Astrocyte (in vitro differentiated cells and primary cell): ENCODE measurements at regions not wholly inside any gene's neighbourhood (a gene's known extent, or its start where the extent isn't known, plus 50 kb on each side); places are given as distances from the start of the nearest gene placed in this dataset.

ENCODE experiments used
- DNase-seq: peaks from one replicate; pipeline ENCODE4 v3.0.0-alpha.2; 2010; ENCODE audit warnings: low read depth
- FAIRE-seq: peaks from 2 replicates; lab custom pipeline; 2011; peaks lifted over from hg19 to GRCh38; lab: Jason Lieb, UNC
- H2AFZ ChIP-seq: 2 replicates; pipeline ENCODE4 v1.6.0; 2012; ENCODE audit warnings: low read depth, low read length, inconsistent platforms
- H3K27ac ChIP-seq: 2 replicates; pipeline ENCODE4 v1.5.1; 2011; ENCODE audit warnings: low read depth, low read length, inconsistent platforms
- H3K27me3 ChIP-seq: 2 replicates; pipeline ENCODE4 v1.6.0; 2011; ENCODE audit warnings: low read length, inconsistent platforms; ENCODE audit not compliant: insufficient read depth
- H3K36me3 ChIP-seq: 2 replicates; pipeline ENCODE4 v1.5.1; 2011; ENCODE audit warnings: low read length, inconsistent platforms; ENCODE audit not compliant: insufficient read depth
- H3K4me1 ChIP-seq: 2 replicates; pipeline ENCODE4 v1.5.1; 2011; ENCODE audit warnings: low read length, inconsistent platforms; ENCODE audit not compliant: insufficient read depth
- H3K4me2 ChIP-seq: 2 replicates; pipeline ENCODE4 v1.6.0; 2012; ENCODE audit warnings: low read length, inconsistent platforms
- H3K4me3 ChIP-seq: 2 replicates; pipeline ENCODE4 v1.5.1; 2011; ENCODE audit warnings: low read depth, mild to moderate bottlenecking, low read length, inconsistent platforms; ENCODE audit not compliant: insufficient read depth
- H3K79me2 ChIP-seq: 2 replicates; pipeline ENCODE4 v1.6.0; 2012; ENCODE audit warnings: mild to moderate bottlenecking, low read length, inconsistent platforms; ENCODE audit not compliant: insufficient read depth
- H3K9ac ChIP-seq: 2 replicates; pipeline ENCODE4 v1.6.0; 2012; ENCODE audit warnings: mild to moderate bottlenecking, low read length, inconsistent platforms
- H3K9me3 ChIP-seq: 2 replicates; pipeline ENCODE4 v1.5.1; 2012; ENCODE audit warnings: low read depth, mild to moderate bottlenecking, low read length, inconsistent platforms; ENCODE audit not compliant: insufficient read depth
- H4K20me1 ChIP-seq: 2 replicates; pipeline ENCODE4 v1.6.0; 2012; ENCODE audit warnings: low read length, inconsistent platforms; ENCODE audit not compliant: insufficient read depth
- H3K27ac Mint-ChIP-seq: one replicate; pipeline ENCODE4 v1.8.0; 2021; ENCODE audit warnings: mild to moderate bottlenecking, mixed read lengths; ENCODE audit not compliant: unreplicated experiment
- H3K27me3 Mint-ChIP-seq: one replicate; pipeline ENCODE4 v1.8.0; 2021; ENCODE audit warnings: low read depth, mixed read lengths; ENCODE audit not compliant: unreplicated experiment
- H3K36me3 Mint-ChIP-seq: one replicate; pipeline ENCODE4 v1.8.0; 2021; ENCODE audit warnings: low read depth, mixed read lengths; ENCODE audit not compliant: unreplicated experiment
- H3K4me1 Mint-ChIP-seq: one replicate; pipeline ENCODE4 v1.8.0; 2021; ENCODE audit warnings: low read depth, mixed read lengths; ENCODE audit not compliant: unreplicated experiment
- H3K4me3 Mint-ChIP-seq: one replicate; pipeline ENCODE4 v1.8.0; 2021; ENCODE audit warnings: mild to moderate bottlenecking, moderate library complexity, mixed read lengths; ENCODE audit not compliant: unreplicated experiment
- H3K9me3 Mint-ChIP-seq: one replicate; pipeline ENCODE4 v1.8.0; 2021; ENCODE audit warnings: mild to moderate bottlenecking, mixed read lengths; ENCODE audit not compliant: unreplicated experiment
- CTCF ChIP-seq: IDR thresholded peaks from 2 replicates; pipeline ENCODE4 v1.5.1; 2011; ENCODE audit warnings: low read depth, mild to moderate bottlenecking, inconsistent platforms, low read length, moderate library complexity; ENCODE audit not compliant: insufficient read depth
- EZH2 ChIP-seq: IDR thresholded peaks from 2 replicates; pipeline ENCODE4 v1.6.1; 2012; ENCODE audit warnings: mild to moderate bottlenecking, low read length, inconsistent platforms; ENCODE audit not compliant: insufficient read depth

- no peak overlapping the region for H3K4me3 ChIP-seq
- Mint-ChIP-seq H3K27ac (no peak overlapping the region), H3K36me3 (peaks cover 2% of the 10 kb centered on the region), H3K4me3 (no peak overlapping the region), H3K4me1 (peaks cover 3% of the 10 kb centered on the region), H3K9me3 (peaks cover 7% of the 10 kb centered on the region), H3K27me3 (peaks cover 47% of the 10 kb centered on the region)
- no peak overlapping the region for H3K4me2 ChIP-seq
- H3K36me3 ChIP-seq = no peaks in the 10 kb centered on the region
- H3K9ac ChIP-seq = no peak overlapping the region
- TF ChIP-seq CTCF (no peak), EZH2 (no peak)
- DNase-seq = no peak
- no peaks in the 10 kb centered on the region for H3K27me3 ChIP-seq
- H4K20me1 ChIP-seq = no peaks in the 10 kb centered on the region
- H3K9me3 ChIP-seq = no peaks in the 10 kb centered on the region
- no peak overlapping the region for H2AFZ ChIP-seq
- H3K4me1 ChIP-seq = peaks cover 6% of the 10 kb centered on the region
- no peak for FAIRE-seq
- no peak overlapping the region for H3K27ac ChIP-seq
- H3K79me2 ChIP-seq = no peaks in the 10 kb centered on the region
These were observed 379.2 kb upstream of the ZMIZ1 start for GRCh38 chr10:78689584-78689935.

GRCh38 chr10:78690354-78691111, 378.2 kb upstream of the ZMIZ1 start:
- FAIRE-seq = no peak
- Mint-ChIP-seq H3K4me1 (peaks cover 3% of the 10 kb centered on the region), H3K27ac (no peak overlapping the region)

More at GRCh38 chr10:78690354-78691111, 378.2 kb upstream of the ZMIZ1 start:
- H3K36me3 Mint-ChIP-seq = peaks cover 2% of the 10 kb centered on the region
- H3K9me3 ChIP-seq = no peaks in the 10 kb centered on the region
- H3K9ac ChIP-seq = no peak overlapping the region
- no peak overlapping the region for H3K4me3 Mint-ChIP-seq
- no peak overlapping the region for H3K27ac ChIP-seq
- H3K27me3 ChIP-seq = no peaks in the 10 kb centered on the region
- no peaks in the 10 kb centered on the region for H4K20me1 ChIP-seq
- peaks cover 6% of the 10 kb centered on the region for H3K4me1 ChIP-seq
- H2AFZ ChIP-seq = no peak overlapping the region
- peaks cover 48% of the 10 kb centered on the region for H3K27me3 Mint-ChIP-seq
- no peaks in the 10 kb centered on the region for H3K36me3 ChIP-seq
- no peaks in the 10 kb centered on the region for H3K79me2 ChIP-seq
- DNase-seq = no peak
- no peak overlapping the region for H3K4me3 ChIP-seq
- peaks cover 7% of the 10 kb centered on the region for H3K9me3 Mint-ChIP-seq
- TF ChIP-seq EZH2 (no peak), CTCF (no peak)
- no peak overlapping the region for H3K4me2 ChIP-seq
